Caki2 (cell line): ENCODE measurements at regions not wholly inside any gene's neighbourhood (a gene's known extent, or its start where the extent isn't known, plus 50 kb on each side); places are given as distances from the start of the nearest gene placed in this dataset.
"Not testable (repeated sequence)": the region's sequence is repeated elsewhere in the genome, so short reads cannot be mapped to it uniquely, and the experiment has no call there.

Source experiments
- DNase-seq: peaks from one replicate; pipeline ENCODE4 v3.0.0-alpha.2; 2015; ENCODE audit warnings: low read depth
- in situ Hi-C: cut with HindIII; loops from 2 replicates; pipeline ENCODE4 v1.10.0; 2016; ENCODE audit warnings: low sequenced_read_pairs, low pct_unique_long_range_greater_than_20kb, mixed read lengths

DNA sequence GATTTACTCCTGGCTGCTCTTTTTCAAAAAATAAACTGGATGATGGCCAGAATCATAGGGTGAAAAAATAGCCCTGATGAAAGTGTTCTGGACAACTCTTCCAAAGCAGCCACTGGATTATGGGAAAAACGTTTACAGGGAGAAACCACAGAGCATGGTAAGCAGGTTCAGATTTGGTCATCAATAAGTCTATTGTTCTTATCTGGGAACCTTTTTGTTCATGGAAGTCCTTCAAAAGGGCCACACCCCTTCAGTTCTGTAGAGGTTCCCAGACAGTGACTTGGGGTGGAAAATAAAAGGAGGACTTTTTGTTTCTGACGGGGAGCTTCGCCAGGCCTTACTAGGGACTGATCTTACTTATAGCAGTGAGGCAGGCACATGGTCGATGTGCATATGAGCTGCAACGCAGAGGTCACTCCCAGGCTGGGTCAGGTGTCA, 117.4 kb upstream of the SLC38A2 start:
- DNase-seq, result no peak
- in situ Hi-C loops, result no loop called here

GRCh38 chr12:46487567-46488131, 115.1 kb upstream of the SLC38A2 start:
- in situ Hi-C loops, result no loop called here
- DNase-seq, result no peak

DNA sequence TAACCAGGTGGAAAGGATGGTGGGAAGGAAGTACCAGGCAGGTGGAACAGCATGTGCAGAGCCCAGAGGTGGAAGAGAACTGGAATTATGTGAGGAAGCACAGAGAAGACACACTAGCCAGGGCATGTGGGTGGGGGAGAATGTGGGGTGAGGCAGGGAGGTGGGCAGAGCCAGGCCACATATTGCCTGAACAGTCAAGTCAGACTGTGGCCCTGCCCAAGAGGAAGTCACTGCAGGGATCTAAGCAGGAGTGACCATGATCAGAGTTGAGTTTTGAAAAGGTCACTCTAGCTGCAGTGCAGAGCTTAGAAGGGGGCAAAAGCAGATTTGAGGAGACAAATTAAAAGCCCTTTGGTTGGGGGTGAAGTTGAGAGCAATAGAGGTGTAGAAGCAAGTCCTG, 114.0 kb upstream of the SLC38A2 start:
- DNase-seq, result no peak
- in situ Hi-C loops, result no loop called here

- in situ Hi-C loops, result no loop called here
- no peak for DNase-seq
These were observed 113.3 kb upstream of the SLC38A2 start for GRCh38 chr12:46485853-46486252.

DNA sequence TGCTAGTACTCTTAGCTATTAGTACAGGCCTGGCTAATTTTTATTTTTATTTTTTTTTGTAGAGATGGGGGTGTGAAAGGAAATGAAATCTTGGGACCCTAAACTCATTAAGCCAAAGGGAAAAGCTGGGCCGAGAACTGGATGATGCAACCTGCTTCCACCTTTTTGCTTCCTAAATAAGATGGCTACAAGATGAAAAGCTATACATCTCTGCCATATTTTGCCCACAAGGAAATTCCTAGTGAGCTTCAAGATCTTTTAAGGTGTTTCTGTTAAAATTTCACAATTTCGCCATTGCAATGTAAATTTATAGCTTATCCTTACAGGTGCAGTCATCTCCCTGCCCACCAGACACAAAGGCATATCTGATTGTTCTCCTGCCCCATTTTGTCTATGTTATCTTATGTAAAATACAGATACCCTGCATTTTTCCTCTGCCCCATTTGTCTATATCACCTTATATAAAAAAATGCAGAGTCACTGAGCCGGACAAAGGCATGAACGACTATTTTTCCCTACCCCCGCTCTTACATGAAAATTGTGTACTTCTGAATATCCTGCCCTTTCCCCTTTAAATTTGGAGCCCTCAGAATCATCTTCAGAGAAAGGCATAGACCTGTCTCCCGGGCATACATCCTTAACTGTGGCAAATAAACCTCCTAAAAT, 112.0 kb upstream of the SLC38A2 start:
- DNase-seq, result no peak
- in situ Hi-C loops, result no loop called here

DNA sequence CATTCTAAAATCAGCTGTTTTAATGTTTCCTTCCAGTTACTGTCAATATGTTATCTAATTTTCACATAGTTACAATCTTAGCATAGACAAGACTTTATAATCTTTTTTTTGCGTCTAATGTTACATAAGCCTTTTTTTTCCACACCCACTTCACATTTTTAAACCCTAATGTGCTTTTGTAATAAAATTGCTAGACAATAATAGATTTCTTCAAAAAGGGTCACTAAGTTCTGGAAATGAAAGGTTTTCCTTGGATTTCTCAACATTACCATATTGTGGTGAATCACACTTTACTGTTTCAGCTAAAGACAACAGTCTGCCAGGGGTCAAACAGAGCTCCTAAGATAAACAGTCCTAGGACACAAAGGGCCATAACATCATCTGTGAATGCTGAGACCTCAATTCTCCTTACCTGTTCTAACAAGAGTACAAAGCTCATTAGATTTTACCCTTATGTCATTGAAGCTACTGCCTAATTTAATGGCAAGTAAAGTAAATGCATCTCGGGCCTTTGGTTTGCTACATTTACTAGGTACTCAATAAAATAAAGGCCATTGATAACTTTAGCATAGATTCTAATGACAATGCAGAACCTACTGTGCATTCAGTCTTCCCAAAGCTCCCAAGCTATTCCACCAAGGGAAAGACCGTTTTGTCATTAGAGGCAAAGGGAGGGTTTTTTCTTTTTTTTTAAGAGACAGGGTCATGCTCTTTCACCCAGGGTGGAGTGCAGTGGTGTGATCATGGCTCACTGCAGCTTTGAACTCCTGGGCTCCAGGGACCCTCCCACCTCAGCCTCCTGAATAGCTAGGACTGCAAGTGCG, 111.2 kb upstream of the SLC38A2 start:
- DNase-seq, result no peak

GRCh38 chr12:46480724-46481123, 108.2 kb upstream of the SLC38A2 start:
- no peak for DNase-seq
- in situ Hi-C loops, result no loop called here

More for the DNA sequence above, 111.2 kb upstream of the SLC38A2 start:
- in situ Hi-C loops, result no loop called here

DNA sequence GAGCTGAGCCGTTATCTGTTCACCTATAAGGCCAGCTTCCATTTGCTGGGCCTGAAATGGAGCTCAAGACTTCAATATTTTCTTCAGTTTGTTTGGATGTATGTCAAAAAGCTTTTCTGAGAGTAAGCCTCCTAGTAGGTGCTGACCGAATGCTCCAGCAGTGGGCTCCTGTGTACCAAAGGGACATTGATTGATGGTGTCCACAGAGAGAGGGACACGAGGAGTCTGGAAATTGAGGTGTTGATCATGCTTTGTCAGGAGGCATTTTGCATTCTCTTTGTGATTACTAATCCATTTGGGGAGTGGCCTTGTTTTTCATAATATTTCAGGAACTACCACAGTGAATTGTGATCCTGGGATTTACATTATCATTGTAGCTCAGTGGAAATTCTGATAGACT, 107.7 kb upstream of the SLC38A2 start:
- in situ Hi-C loops, result no loop called here
- DNase-seq, result no peak

- DNase-seq, result no peak
- in situ Hi-C loops, result no loop called here
These were observed 105.5 kb upstream of the SLC38A2 start for GRCh38 chr12:46478123-46478522.

GRCh38 chr12:46477541-46477940, 105.0 kb upstream of the SLC38A2 start:
- no peak for DNase-seq
- in situ Hi-C loops, result no loop called here

DNA sequence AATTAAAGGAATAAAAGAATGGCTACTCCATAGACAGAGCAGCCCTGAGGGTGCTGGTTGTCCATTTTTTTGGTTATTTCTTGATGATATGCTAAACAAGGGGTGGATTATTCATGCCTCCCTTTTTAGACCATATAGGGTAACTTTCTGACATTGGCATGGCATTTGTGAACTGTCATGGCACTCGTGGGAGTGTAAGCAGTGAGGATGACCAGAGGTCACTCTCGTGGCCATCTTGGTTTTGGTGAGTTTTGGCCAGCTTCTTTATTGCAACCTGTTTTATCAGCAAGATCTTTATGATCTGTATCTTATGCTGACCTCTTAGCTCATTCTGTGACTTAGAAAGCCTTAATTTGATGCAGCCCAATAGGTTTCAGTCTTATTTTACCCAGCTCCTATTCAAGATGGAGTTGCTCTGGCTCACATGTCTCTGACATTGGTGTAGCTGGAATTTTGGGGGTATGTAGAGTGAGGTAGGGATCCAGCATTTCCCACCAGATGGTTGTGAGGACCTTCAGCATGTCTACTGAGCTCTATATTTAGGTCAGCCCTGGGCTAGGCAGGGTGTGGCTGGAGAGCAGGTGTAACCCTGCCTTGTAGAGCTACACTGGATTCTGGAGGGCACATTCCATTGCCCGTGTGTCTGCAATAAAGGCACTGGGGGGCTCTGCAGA, 103.5 kb upstream of the SLC38A2 start:
- in situ Hi-C loops, result no loop called here
- no peak for DNase-seq

- in situ Hi-C loops, result not testable (repeated sequence)
These were observed 101.8 kb upstream of the SLC38A2 start for GRCh38 chr12:46474385-46474784.

GRCh38 chr12:46473634-46474329, 101.2 kb upstream of the SLC38A2 start:
- in situ Hi-C loops, result no loop called here
- peak; percentile 88 for DNase-seq

More at GRCh38 chr12:46474385-46474784, 101.8 kb upstream of the SLC38A2 start:
- not testable (repeated sequence) for DNase-seq

DNA sequence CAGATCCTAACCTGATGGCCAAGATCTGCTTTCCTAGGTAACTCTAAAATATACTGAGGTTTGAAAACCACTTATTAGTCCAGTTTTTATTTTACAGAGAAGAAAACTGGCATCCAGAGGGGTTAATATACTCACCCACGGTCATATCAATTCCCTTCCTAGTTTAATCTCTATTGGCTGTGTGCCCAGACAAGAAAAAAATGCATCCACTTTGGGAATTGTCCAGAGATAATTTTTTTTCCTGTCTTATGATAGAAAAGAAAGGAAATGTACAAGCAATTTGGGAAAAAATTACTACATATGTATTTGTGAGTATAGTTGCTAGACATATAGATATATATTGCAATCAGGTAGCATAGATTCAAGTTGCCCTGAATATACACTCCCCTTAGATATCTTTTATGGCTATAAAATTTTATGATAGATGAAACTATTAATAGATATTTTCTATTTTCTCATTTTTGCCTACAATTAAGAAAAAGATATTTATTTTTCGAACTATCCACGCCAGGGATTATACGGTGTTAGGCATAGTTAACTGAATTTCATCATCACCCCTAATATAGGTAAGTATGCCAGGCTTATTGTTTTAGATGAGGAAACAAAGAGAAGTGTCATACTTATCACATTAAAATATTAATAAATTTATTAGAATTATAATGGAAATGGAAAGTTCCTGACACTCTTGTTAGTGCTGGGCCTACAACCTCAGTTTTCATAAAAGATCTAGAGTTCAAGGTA, 100.5 kb upstream of the SLC38A2 start:
- DNase-seq, result peak; percentile 67
- in situ Hi-C loops, result no loop called here

DNA sequence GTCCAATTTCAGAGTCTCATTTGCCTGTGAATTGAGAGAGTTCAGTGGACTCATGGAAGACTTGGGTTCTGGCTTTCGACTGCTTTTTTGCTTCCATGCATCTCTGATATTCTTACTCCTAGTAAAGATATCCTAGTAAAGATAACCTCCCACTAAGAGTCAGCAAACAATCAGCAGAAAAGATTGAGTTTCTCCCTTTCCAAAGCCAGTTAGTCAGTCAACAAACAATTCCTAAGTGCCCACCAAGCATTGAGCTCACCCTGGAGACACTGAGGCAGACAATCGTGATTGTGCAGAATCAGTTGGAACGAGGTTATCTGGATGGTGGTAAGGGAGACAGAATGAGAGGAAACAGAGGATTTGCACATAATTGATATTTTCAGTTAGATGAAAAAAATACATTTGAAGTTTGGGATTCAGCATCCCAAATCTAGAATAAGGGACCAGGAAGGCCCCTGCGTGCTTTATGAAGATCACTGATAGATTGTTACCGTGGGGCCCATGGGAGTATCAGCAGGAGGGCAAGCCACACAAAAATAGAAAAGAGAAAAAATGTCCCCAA, 99.7 kb upstream of the SLC38A2 start:
- in situ Hi-C loops, result no loop called here

GRCh38 chr12:46471404-46471803, 98.8 kb upstream of the SLC38A2 start:
- no peak for DNase-seq
- in situ Hi-C loops, result no loop called here

More for the DNA sequence above, 99.7 kb upstream of the SLC38A2 start:
- no peak for DNase-seq

GRCh38 chr12:46470975-46471374, 98.4 kb upstream of the SLC38A2 start:
- in situ Hi-C loops, result no loop called here
- no peak for DNase-seq
